PC-3 (cell line): ENCODE measurements at regions not wholly inside any gene's neighbourhood (a gene's known extent, or its start where the extent isn't known, plus 50 kb on each side); places are given as distances from the start of the nearest gene placed in this dataset.

ENCODE experiments used
- EZH2phosphoT487 ChIP-seq: fragments of 300-600 bp; sonication (generic); IDR thresholded peaks from 2 replicates; pipeline ENCODE4 v1.6.1; 2018; ENCODE audit warnings: mild to moderate bottlenecking, antibody characterized with exemption, low read length, borderline replicate concordance
- TF ChIP-seq, protein P1 (sequence below): fragments of 300-600 bp; sonication (generic); conservative IDR thresholded peaks from 2 replicates; pipeline ENCODE4 v1.5.1; 2017; ENCODE audit warnings: antibody characterized with exemption, low read depth, mild to moderate bottlenecking, low read length

DNA sequence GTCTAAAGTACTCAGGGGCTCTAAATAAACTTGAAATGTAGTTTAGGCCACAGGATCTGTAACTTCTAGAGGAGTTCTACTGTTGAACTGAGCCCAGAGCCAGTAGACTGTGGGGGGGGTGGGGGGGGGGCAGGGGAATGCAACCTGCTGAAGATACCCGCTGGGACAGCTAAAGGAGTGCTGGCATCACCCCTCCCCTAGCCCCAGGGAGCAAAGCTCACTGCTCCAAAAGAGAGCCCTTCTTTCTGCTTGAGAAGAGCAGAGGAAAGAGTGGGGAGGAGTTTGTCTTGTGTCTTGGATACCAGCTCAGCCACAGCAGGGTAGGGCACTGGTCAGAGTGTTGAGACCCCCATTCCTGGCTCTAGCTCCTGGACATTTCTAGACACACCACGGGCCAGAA, 414.0 kb upstream of the KLHL29 start:
- TF ChIP-seq, protein P1, sequence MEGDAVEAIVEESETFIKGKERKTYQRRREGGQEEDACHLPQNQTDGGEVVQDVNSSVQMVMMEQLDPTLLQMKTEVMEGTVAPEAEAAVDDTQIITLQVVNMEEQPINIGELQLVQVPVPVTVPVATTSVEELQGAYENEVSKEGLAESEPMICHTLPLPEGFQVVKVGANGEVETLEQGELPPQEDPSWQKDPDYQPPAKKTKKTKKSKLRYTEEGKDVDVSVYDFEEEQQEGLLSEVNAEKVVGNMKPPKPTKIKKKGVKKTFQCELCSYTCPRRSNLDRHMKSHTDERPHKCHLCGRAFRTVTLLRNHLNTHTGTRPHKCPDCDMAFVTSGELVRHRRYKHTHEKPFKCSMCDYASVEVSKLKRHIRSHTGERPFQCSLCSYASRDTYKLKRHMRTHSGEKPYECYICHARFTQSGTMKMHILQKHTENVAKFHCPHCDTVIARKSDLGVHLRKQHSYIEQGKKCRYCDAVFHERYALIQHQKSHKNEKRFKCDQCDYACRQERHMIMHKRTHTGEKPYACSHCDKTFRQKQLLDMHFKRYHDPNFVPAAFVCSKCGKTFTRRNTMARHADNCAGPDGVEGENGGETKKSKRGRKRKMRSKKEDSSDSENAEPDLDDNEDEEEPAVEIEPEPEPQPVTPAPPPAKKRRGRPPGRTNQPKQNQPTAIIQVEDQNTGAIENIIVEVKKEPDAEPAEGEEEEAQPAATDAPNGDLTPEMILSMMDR, result no peak
- TF ChIP-seq EZH2phosphoT487, result no peak
